ENCODE measurements at regions not wholly inside any gene's neighbourhood (a gene's known extent, or its start where the extent isn't known, plus 50 kb on each side); places are given as distances from the start of the nearest gene placed in this dataset.
A peak's percentile ranks its signal among the peaks of the same experiment; 100 is the strongest.

GRCh38 chr13:50365408-50366391 is 350.5 kb downstream of the KCNRG start:
- peak; percentile 34 for DNase-seq

- peak; percentile 55 for DNase-seq
Observed at GRCh38 chr13:50366488-50367174, 351.4 kb downstream of the KCNRG start.

GRCh38 chr13:50369646-50370045 is 354.4 kb downstream of the KCNRG start:
- no peak for DNase-seq

- DNase-seq = no peak
Observed at GRCh38 chr13:50370303-50370950, 355.2 kb downstream of the KCNRG start.

- no peak for DNase-seq
Observed at GRCh38 chr13:50374517-50374916, 359.3 kb downstream of the KCNRG start.

- DNase-seq = no peak
Observed at GRCh38 chr13:50375792-50376191, 360.5 kb downstream of the KCNRG start.

- no peak for DNase-seq
Observed at GRCh38 chr13:50376895-50377575, 361.8 kb downstream of the KCNRG start.

- DNase-seq = no peak
Observed at GRCh38 chr13:50377726-50378270, 362.6 kb downstream of the KCNRG start.

GRCh38 chr13:50378509-50379044 is 363.3 kb downstream of the KCNRG start:
- no peak for DNase-seq

- no peak for DNase-seq
Observed at GRCh38 chr13:50379584-50379983, 364.3 kb downstream of the KCNRG start.

- no peak for DNase-seq
Observed at GRCh38 chr13:50380905-50381304, 365.7 kb downstream of the KCNRG start.

GRCh38 chr13:50382511-50382910 is 367.3 kb downstream of the KCNRG start:
- no peak for DNase-seq

- no peak for DNase-seq
Observed at GRCh38 chr13:50382951-50383350, 367.7 kb downstream of the KCNRG start.

GRCh38 chr13:50384724-50385123 is 369.5 kb downstream of the KCNRG start:
- DNase-seq = no peak

GRCh38 chr13:50386541-50387050 is 371.4 kb downstream of the KCNRG start:
- no peak for DNase-seq

- peak; percentile 47 for DNase-seq
Observed at GRCh38 chr13:50387051-50387581, 371.9 kb downstream of the KCNRG start.

GRCh38 chr13:50388481-50388880 is 373.2 kb downstream of the KCNRG start:
- no peak for DNase-seq

GRCh38 chr13:50389726-50390125 is 374.5 kb downstream of the KCNRG start:
- DNase-seq = no peak

- no peak for DNase-seq
Observed at GRCh38 chr13:50390503-50391248, 375.4 kb downstream of the KCNRG start.

- DNase-seq = no peak
Observed at GRCh38 chr13:50392977-50393376, 377.7 kb downstream of the KCNRG start.

- peak; percentile 14 for DNase-seq
Observed at GRCh38 chr13:50393628-50394027, 378.4 kb downstream of the KCNRG start.

Data from NCI-H1105 (cell line).